Femur (tissue), 1 donor: ENCODE measurements at regions not wholly inside any gene's neighbourhood (a gene's known extent, or its start where the extent isn't known, plus 50 kb on each side); places are given as distances from the start of the nearest gene placed in this dataset.
"Not testable (repeated sequence)": the region's sequence is repeated elsewhere in the genome, so short reads cannot be mapped to it uniquely, and the experiment has no call there.

ENCODE experiments used
- DNase-seq: peaks from one replicate; pipeline ENCODE4 v3.0.0-alpha.2; 2017

- DNase-seq = no peak
Measured at GRCh38 chr2:57049273-57049672, 865.5 kb downstream of the CCDC85A start.

- DNase-seq = no peak
Measured at GRCh38 chr2:57050007-57050406, 866.2 kb downstream of the CCDC85A start.

- not testable (repeated sequence) for DNase-seq
Measured at GRCh38 chr2:57066301-57066700, 882.5 kb downstream of the CCDC85A start.

GRCh38 chr2:57075226-57075625, 891.4 kb downstream of the CCDC85A start:
- no peak for DNase-seq

- DNase-seq = no peak
Measured at GRCh38 chr2:57080035-57080434, 896.2 kb downstream of the CCDC85A start.

GRCh38 chr2:57084697-57085281, 901.0 kb downstream of the CCDC85A start:
- no peak for DNase-seq

- no peak for DNase-seq
Measured at GRCh38 chr2:57093020-57093419, 909.2 kb downstream of the CCDC85A start.

GRCh38 chr2:57097855-57098254, 914.1 kb downstream of the CCDC85A start:
- DNase-seq = no peak

GRCh38 chr2:57100436-57100835, 916.6 kb downstream of the CCDC85A start:
- DNase-seq = no peak

- no peak for DNase-seq
Measured at GRCh38 chr2:57105694-57106093, 921.9 kb downstream of the CCDC85A start.

GRCh38 chr2:57107353-57107752, 923.6 kb downstream of the CCDC85A start:
- no peak for DNase-seq

- DNase-seq = no peak
Measured at GRCh38 chr2:57111531-57111930, 927.7 kb downstream of the CCDC85A start.

- DNase-seq = no peak
Measured at GRCh38 chr2:57119141-57119540, 927.5 kb upstream of the VRK2 start.

GRCh38 chr2:57126410-57126809, 920.2 kb upstream of the VRK2 start:
- no peak for DNase-seq

- DNase-seq = no peak
Measured at GRCh38 chr2:57139179-57139578, 907.4 kb upstream of the VRK2 start.

GRCh38 chr2:57141269-57141668, 905.3 kb upstream of the VRK2 start:
- DNase-seq = no peak

GRCh38 chr2:57146951-57147350, 899.7 kb upstream of the VRK2 start:
- no peak for DNase-seq

- no peak for DNase-seq
Measured at GRCh38 chr2:57156231-57156924, 890.2 kb upstream of the VRK2 start.

- DNase-seq = no peak
Measured at GRCh38 chr2:57160976-57161375, 885.6 kb upstream of the VRK2 start.

- DNase-seq = no peak
Measured at GRCh38 chr2:57177176-57177575, 869.4 kb upstream of the VRK2 start.

- DNase-seq = no peak
Measured at GRCh38 chr2:57180042-57180567, 866.5 kb upstream of the VRK2 start.

GRCh38 chr2:57180678-57181077, 865.9 kb upstream of the VRK2 start:
- no peak for DNase-seq

GRCh38 chr2:57181315-57182038, 865.1 kb upstream of the VRK2 start:
- no peak for DNase-seq

- DNase-seq = no peak
Measured at GRCh38 chr2:57182916-57183315, 863.7 kb upstream of the VRK2 start.
